DOHH2 (cell line): ENCODE measurements at regions not wholly inside any gene's neighbourhood (a gene's known extent, or its start where the extent isn't known, plus 50 kb on each side); places are given as distances from the start of the nearest gene placed in this dataset.

ENCODE experiments used
- CTCF ChIP-seq: fragments of 200-600 bp; sonication (generic); IDR thresholded peaks from one replicate; pipeline ENCODE4 v1.5.1; 2014; ENCODE audit warnings: antibody characterized with exemption, mild to moderate bottlenecking, low read depth, low read length; ENCODE audit not compliant: poor library complexity, severe bottlenecking
- EZH2phosphoT487 ChIP-seq: fragments of 200-600 bp; sonication (generic); IDR thresholded peaks from 2 replicates; pipeline ENCODE4 v1.6.1; 2017; ENCODE audit warnings: borderline replicate concordance, mild to moderate bottlenecking, antibody characterized with exemption, low read length, moderate library complexity, mixed read lengths

- TF ChIP-seq CTCF (no peak), EZH2phosphoT487 (no peak)
These were observed 167.1 kb upstream of the RBMS1 start for GRCh38 chr2:160660741-160661140.
